HUES64 (cell line): ENCODE measurements at regions not wholly inside any gene's neighbourhood (a gene's known extent, or its start where the extent isn't known, plus 50 kb on each side); places are given as distances from the start of the nearest gene placed in this dataset.

Source experiments
- H3K27ac ChIP-seq: 2 replicates; pipeline ENCODE4 v1.7.0; 2013; ENCODE audit warnings: low read depth, low read length, inconsistent platforms
- H3K27me3 ChIP-seq: 2 replicates; pipeline ENCODE4 v1.6.1; 2013; ENCODE audit warnings: mild to moderate bottlenecking, low read length; ENCODE audit not compliant: insufficient read depth
- H3K36me3 ChIP-seq: 2 replicates; pipeline ENCODE4 v1.6.1; 2013; ENCODE audit warnings: mild to moderate bottlenecking, low read length; ENCODE audit not compliant: insufficient read depth
- H3K4me1 ChIP-seq: 2 replicates; pipeline ENCODE4 v1.6.1; 2013; ENCODE audit warnings: mild to moderate bottlenecking, low read length, moderate library complexity; ENCODE audit not compliant: insufficient read depth
- H3K4me3 ChIP-seq: 2 replicates; pipeline ENCODE4 v1.5.1; 2013; ENCODE audit warnings: mild to moderate bottlenecking, low read length, moderate library complexity
- H3K9ac ChIP-seq: 2 replicates; pipeline ENCODE4 v1.6.1; 2013; ENCODE audit warnings: mild to moderate bottlenecking, low read depth, low read length
- H3K9me3 ChIP-seq: 2 replicates; pipeline ENCODE4 v1.6.1; 2013; ENCODE audit warnings: low read depth, low read length; ENCODE audit not compliant: insufficient read depth
- WGBS: fragments of 150-250, 120-280 bp; methylation state at CpG from one replicate; pipeline ENCODE4 v1.1.7; 2013; ENCODE audit warnings: missing lambda C conversion rate; 5-methylcytosine and 5-hydroxymethylcytosine counted together

- Histone ChIP-seq H3K4me1 (no peaks in the 10 kb centered on the region), H3K36me3 (no peaks in the 10 kb centered on the region), H3K9ac (no peak overlapping the region), H3K4me3 (no peak overlapping the region), H3K27ac (no peak overlapping the region), H3K9me3 (peaks cover 94% of the 10 kb centered on the region), H3K27me3 (no peaks in the 10 kb centered on the region)
- WGBS: 77% methylated on average over 4 of the region's 4 CpGs
Observed at GRCh38 chr12:34526946-34527345, 504.6 kb downstream of the ALG10 start.

DNA sequence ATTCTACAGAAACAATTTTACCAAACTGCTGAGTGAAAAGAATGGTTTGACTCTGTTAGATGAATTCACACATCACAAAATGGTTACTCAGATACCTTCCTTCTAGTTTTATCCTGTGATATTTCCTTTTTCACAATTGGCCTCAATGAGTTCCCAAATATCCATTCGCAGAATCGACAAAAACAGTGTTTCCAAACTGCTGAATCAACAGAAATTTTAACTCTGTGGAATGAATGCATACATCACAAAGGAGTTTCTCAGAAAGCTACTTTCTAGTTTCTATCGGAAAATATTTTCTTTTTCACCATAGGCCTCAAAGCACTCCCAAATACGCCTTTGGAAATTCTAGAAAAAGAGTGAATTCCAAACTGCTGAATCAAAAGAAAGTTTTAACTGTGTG is 525.0 kb downstream of the ALG10 start:
- Histone ChIP-seq H3K9ac (no peak overlapping the region), H3K36me3 (no peaks in the 10 kb centered on the region), H3K27me3 (no peaks in the 10 kb centered on the region), H3K27ac (no peak overlapping the region), H3K4me3 (no peak overlapping the region; the same call in 1 of the 2 replicates), H3K4me1 (no peaks in the 10 kb centered on the region), H3K9me3 (peaks cover 100% of the 10 kb centered on the region)
- WGBS: 94% methylated on average over 4 of the region's 4 CpGs

GRCh38 chr12:34591966-34592365 is 569.7 kb downstream of the ALG10 start:
- H3K9ac ChIP-seq: no peak overlapping the region
- H3K36me3 ChIP-seq: no peaks in the 10 kb centered on the region
- H3K27ac ChIP-seq: no peak overlapping the region
- no peak overlapping the region for H3K4me3 ChIP-seq
- WGBS: 87% methylated on average over 4 of the region's 4 CpGs
- no peaks in the 10 kb centered on the region for H3K27me3 ChIP-seq
- H3K4me1 ChIP-seq: no peaks in the 10 kb centered on the region
- peaks cover 100% of the 10 kb centered on the region for H3K9me3 ChIP-seq

DNA sequence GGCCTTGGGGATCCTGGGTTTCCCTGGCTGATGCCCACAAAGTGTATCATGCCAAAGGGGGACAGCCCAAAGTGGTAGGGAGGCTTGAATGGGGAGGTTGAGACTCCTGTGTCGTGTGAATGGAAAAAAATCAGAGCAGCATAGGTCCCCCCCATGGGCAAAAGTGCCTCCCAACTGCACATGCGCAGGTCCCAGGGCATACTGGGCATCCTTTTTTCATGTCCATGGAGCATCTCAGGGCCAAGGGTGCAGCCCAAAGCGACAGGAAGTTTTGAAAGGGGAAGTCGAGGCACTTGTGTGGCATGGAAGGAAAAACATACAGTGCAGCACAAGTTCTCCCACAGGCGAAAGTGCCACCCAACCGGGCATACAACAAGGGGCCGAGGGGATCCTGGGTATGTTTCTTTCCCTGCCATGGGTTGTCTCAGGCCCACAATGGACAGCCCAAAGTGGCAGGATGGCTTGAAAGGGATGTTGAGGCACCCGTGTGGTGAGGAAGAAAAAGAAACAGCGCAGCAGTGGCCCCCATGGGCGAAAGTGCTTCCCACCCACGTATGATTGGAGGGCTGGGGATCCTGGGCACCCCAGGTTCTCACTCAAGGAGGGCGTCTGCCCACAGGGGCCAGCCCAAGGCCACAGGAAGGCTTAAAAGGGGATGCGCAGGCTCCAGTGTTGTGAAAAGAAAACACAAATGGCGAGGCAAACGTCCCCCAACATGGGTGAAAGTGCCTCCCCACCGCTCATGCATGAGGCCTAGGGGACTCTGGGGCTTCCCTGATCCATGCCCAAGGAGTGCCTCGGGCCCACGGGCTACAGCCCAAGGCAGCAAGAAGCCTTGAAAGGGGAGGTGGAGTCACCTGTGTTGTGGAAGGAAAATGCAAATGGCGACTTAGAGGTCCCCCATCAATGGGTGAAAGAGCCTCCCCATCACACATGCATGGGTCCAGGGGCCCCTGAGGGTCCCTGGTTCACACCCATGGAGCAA is 573.7 kb downstream of the ALG10 start:
- Histone ChIP-seq H3K4me3 (no peak overlapping the region), H3K4me1 (no peaks in the 10 kb centered on the region), H3K27me3 (no peaks in the 10 kb centered on the region), H3K27ac (no peak overlapping the region), H3K9ac (no peak overlapping the region), H3K9me3 (peaks cover 100% of the 10 kb centered on the region), H3K36me3 (no peaks in the 10 kb centered on the region)
- 77% methylated on average over 19 of the region's 19 CpGs for WGBS

- Histone ChIP-seq H3K4me3 (no peak overlapping the region), H3K9ac (no peak overlapping the region), H3K27ac (no peak overlapping the region), H3K9me3 (peaks cover 100% of the 10 kb centered on the region), H3K36me3 (no peaks in the 10 kb centered on the region), H3K27me3 (no peaks in the 10 kb centered on the region), H3K4me1 (no peaks in the 10 kb centered on the region)
- WGBS: 74% methylated on average over 21 of the region's 21 CpGs
Observed at GRCh38 chr12:34597548-34598351, 575.5 kb downstream of the ALG10 start.

GRCh38 chr12:34598352-34598827 is 576.1 kb downstream of the ALG10 start:
- H3K4me3 ChIP-seq: no peak overlapping the region
- no peaks in the 10 kb centered on the region for H3K36me3 ChIP-seq
- H3K4me1 ChIP-seq: no peaks in the 10 kb centered on the region
- no peak overlapping the region for H3K27ac ChIP-seq
- peaks cover 99% of the 10 kb centered on the region for H3K9me3 ChIP-seq
- no peaks in the 10 kb centered on the region for H3K27me3 ChIP-seq
- no peak overlapping the region for H3K9ac ChIP-seq
- WGBS: 75% methylated on average over 7 of the region's 7 CpGs

GRCh38 chr12:34598851-34599529 is 576.7 kb downstream of the ALG10 start:
- Histone ChIP-seq H3K27me3 (no peaks in the 10 kb centered on the region), H3K27ac (no peak overlapping the region), H3K9me3 (peaks cover 98% of the 10 kb centered on the region), H3K9ac (no peak overlapping the region), H3K4me3 (no peak overlapping the region), H3K4me1 (no peaks in the 10 kb centered on the region), H3K36me3 (no peaks in the 10 kb centered on the region)
- WGBS: 82% methylated on average over 18 of the region's 18 CpGs

- Histone ChIP-seq H3K9ac (no peak overlapping the region), H3K4me3 (no peak overlapping the region), H3K27me3 (no peaks in the 10 kb centered on the region), H3K36me3 (no peaks in the 10 kb centered on the region), H3K4me1 (no peaks in the 10 kb centered on the region), H3K9me3 (peaks cover 97% of the 10 kb centered on the region), H3K27ac (no peak overlapping the region)
- WGBS: 79% methylated on average over 31 of the region's 32 CpGs
Observed at GRCh38 chr12:34599530-34600513, 577.5 kb downstream of the ALG10 start.

DNA sequence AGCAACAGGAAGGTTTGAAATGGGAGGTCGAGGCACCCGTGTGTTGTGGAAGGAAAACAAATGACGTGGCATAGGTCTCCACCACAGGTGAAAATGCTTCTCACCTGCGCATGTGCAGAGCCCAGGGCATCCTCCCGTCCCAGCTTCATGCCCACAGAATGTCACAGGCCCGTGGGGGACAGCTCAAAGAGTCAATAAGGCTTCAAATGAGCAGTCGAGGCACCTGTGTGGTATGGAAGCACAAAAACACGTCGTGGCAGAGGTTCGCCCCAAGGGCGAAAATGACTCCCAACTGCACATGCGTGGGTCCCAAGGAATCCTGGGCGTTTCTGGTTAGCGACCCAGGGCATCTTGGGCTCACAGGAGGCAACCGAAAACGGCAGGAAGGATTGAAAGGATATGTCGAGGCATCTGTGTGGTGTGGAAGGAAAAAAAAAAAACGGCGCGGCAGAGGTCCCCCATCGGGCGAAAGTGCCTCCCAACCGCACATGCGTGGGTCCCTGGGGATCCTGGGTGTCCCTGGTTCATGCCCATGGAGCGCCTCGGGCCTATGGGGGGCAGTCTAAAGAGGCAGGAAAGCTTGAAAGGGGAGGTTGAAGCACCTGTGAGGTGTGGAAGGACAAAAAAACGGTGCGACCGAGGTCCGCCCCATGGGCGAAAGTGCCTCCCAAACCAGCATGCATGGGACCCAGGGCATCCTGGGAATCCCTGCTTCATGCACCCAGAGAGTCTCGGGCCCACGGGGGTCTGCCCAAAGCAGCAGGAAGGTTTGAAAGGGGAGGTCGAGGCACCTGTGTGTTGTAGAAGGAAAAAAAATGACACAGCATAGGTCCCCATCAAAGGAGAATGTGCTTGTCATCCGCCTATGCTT is 578.5 kb downstream of the ALG10 start:
- 79% methylated on average over 35 of the region's 35 CpGs for WGBS
- no peaks in the 10 kb centered on the region for H3K4me1 ChIP-seq
- no peak overlapping the region for H3K4me3 ChIP-seq
- H3K27ac ChIP-seq: no peak overlapping the region
- peaks cover 97% of the 10 kb centered on the region for H3K9me3 ChIP-seq
- no peaks in the 10 kb centered on the region for H3K36me3 ChIP-seq
- H3K27me3 ChIP-seq: no peaks in the 10 kb centered on the region
- no peak overlapping the region for H3K9ac ChIP-seq
